ACC112 (cell line): ENCODE measurements at regions not wholly inside any gene's neighbourhood (a gene's known extent, or its start where the extent isn't known, plus 50 kb on each side); places are given as distances from the start of the nearest gene placed in this dataset.

ENCODE experiments used
- H2AFZ ChIP-seq: fragments of 200-600 bp; sonication (generic); one replicate; pipeline ENCODE4 v1.6.0; 2017; ENCODE audit warnings: antibody characterized with exemption, low read length; ENCODE audit not compliant: unreplicated experiment
- H3K27ac ChIP-seq: fragments of 200-600 bp; sonication (generic); 2 replicates; pipeline ENCODE4 v1.5.1; 2014; ENCODE audit warnings: low read depth, mild to moderate bottlenecking, antibody characterized with exemption, low read length, moderate library complexity
- H3K27me3 ChIP-seq: fragments of 200-600 bp; sonication (generic); 2 replicates; pipeline ENCODE4 v1.6.1; 2014; ENCODE audit warnings: mild to moderate bottlenecking, antibody characterized with exemption, low read length, moderate library complexity, mixed read lengths; ENCODE audit not compliant: insufficient read depth
- H3K36me3 ChIP-seq: fragments of 200-600 bp; sonication (generic); 2 replicates; pipeline ENCODE4 v1.6.1; 2016; ENCODE audit warnings: mild to moderate bottlenecking, antibody characterized with exemption, low read length, moderate library complexity, mixed read lengths; ENCODE audit not compliant: insufficient read depth
- H3K4me1 ChIP-seq: fragments of 200-600 bp; sonication (generic); one replicate; pipeline ENCODE4 v1.6.1; 2016; ENCODE audit warnings: low read length, mixed read lengths; ENCODE audit not compliant: insufficient read depth, unreplicated experiment, control insufficient read depth
- H3K4me3 ChIP-seq: fragments of 200-600 bp; sonication (generic); 2 replicates; pipeline ENCODE4 v1.5.1; 2014; ENCODE audit warnings: mild to moderate bottlenecking, low read depth, low read length
- H3K79me2 ChIP-seq: fragments of 200-600 bp; sonication (generic); one replicate; pipeline ENCODE4 v1.6.0; 2016; ENCODE audit warnings: low read length; ENCODE audit not compliant: control insufficient read depth, unreplicated experiment, insufficient read depth

DNA sequence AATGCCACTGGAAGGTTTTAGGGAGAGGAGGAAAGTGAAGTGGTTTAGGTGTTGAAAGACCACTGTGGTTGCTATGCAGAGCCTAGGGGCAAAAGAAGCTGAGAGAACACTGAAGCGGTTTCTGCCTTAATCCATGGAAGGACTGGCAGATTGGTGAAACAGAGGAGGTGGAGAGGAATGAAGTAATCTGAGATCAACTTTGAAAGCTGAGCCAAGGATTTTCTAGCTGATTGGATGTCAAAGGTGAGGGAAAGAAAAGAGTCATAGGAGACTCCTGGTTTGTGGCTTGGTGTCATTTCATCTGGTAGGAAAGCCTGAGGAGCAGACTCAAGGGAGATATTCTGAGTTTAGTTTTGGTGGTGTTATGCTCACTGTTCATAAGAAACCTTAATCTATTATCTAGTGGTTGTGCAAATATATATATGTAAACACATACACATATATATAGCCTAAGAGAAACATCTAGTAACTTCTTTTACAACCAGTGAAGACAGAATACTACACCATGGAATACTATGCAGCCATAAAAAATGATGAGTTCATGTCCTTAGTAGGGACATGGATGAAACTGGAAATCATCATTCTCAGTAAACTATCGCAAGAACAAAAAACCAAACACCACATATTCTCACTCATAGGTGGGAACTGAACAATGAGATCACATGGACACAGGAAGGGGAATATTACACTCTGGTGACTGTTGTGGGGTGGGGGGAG, 134.1 kb upstream of the CREB1 start:
- Histone ChIP-seq H2AFZ (peak overlapping the region; percentile 28), H3K36me3 (0 out of 2 replicates have a peak, but pooled peaks cover 7% of the 10 kb centered on the region), H3K79me2 (no peaks in the 10 kb centered on the region), H3K4me3 (peak overlapping the region; percentile 25; the same call in 1 of the 2 replicates), H3K4me1 (peaks cover 36% of the 10 kb centered on the region), H3K27ac (peak overlapping the region; percentile 99), H3K27me3 (no peaks in the 10 kb centered on the region)

GRCh38 chr2:207397917-207398655, 131.7 kb upstream of the CREB1 start:
- H3K36me3 ChIP-seq = 0 out of 2 replicates have a peak, but pooled peaks cover 7% of the 10 kb centered on the region
- no peaks in the 10 kb centered on the region for H3K27me3 ChIP-seq
- no peaks in the 10 kb centered on the region for H3K79me2 ChIP-seq
- H2AFZ ChIP-seq = no peak overlapping the region
- H3K4me3 ChIP-seq = no peak overlapping the region
- peaks cover 36% of the 10 kb centered on the region for H3K4me1 ChIP-seq
- H3K27ac ChIP-seq = no peak overlapping the region

GRCh38 chr2:207399301-207399700, 130.5 kb upstream of the CREB1 start:
- H3K27me3 ChIP-seq = no peaks in the 10 kb centered on the region
- 0 out of 2 replicates have a peak, but pooled peaks cover 7% of the 10 kb centered on the region for H3K36me3 ChIP-seq
- H3K4me3 ChIP-seq = no peak overlapping the region
- peaks cover 25% of the 10 kb centered on the region for H3K4me1 ChIP-seq
- H2AFZ ChIP-seq = no peak overlapping the region
- H3K27ac ChIP-seq = no peak overlapping the region
- H3K79me2 ChIP-seq = no peaks in the 10 kb centered on the region

DNA sequence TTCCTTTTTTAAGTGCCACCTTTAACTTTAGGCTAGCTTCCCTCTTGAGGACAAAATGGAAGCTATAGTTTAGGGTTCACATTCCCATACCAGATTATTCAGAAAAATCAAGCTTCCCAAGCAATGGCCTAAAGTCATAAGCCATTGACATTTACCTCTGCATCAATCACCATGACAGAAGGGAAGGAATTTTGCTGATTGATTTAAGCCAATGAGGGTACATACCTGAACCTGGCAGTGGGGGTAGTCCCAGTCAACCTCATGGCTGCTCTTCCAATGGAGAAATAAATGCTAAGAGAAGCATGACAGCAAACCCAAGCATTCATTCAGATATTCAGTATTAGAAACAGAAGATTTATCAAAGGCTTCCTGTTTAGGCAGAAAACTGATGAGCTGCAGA, 128.4 kb upstream of the CREB1 start:
- H3K4me1 ChIP-seq = peaks cover 13% of the 10 kb centered on the region
- no peak overlapping the region for H3K4me3 ChIP-seq
- no peaks in the 10 kb centered on the region for H3K36me3 ChIP-seq
- no peaks in the 10 kb centered on the region for H3K79me2 ChIP-seq
- no peak overlapping the region for H2AFZ ChIP-seq
- H3K27ac ChIP-seq = no peak overlapping the region
- H3K27me3 ChIP-seq = no peaks in the 10 kb centered on the region

- Histone ChIP-seq H2AFZ (no peak overlapping the region), H3K4me3 (no peak overlapping the region), H3K79me2 (no peaks in the 10 kb centered on the region), H3K27me3 (no peaks in the 10 kb centered on the region), H3K4me1 (peaks cover 5% of the 10 kb centered on the region), H3K27ac (no peak overlapping the region), H3K36me3 (no peaks in the 10 kb centered on the region)
These were observed 126.6 kb upstream of the CREB1 start for GRCh38 chr2:207403141-207403540.

- H3K27ac ChIP-seq = no peak overlapping the region
- H3K27me3 ChIP-seq = no peaks in the 10 kb centered on the region
- no peak overlapping the region for H3K4me3 ChIP-seq
- no peaks in the 10 kb centered on the region for H3K36me3 ChIP-seq
- no peak overlapping the region for H2AFZ ChIP-seq
- no peaks in the 10 kb centered on the region for H3K79me2 ChIP-seq
- peaks cover 14% of the 10 kb centered on the region for H3K4me1 ChIP-seq
These were observed 125.8 kb upstream of the CREB1 start for GRCh38 chr2:207403950-207404349.

DNA sequence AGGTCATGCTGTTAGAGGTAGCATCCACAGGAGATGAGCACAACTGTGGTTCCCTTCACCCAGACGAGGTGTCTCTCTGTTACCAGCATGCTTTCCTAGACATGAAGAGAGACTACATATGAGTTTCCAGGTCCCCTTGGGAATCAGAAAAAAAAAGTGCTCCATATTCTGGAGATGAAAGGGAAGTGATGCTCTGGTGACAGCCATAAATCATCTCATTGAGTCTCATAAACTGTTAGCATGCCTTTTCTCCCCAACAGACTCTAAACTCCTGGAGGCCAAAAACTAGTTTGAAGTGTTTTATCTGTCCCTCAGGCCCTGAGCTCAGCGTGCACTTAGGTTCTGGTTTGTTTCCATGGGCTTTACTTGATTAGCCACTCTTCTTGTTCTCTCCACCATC, 124.6 kb upstream of the CREB1 start:
- Histone ChIP-seq H3K27ac (no peak overlapping the region), H3K4me1 (peaks cover 15% of the 10 kb centered on the region), H2AFZ (no peak overlapping the region), H3K4me3 (no peak overlapping the region), H3K27me3 (no peaks in the 10 kb centered on the region), H3K79me2 (no peaks in the 10 kb centered on the region), H3K36me3 (no peaks in the 10 kb centered on the region)

GRCh38 chr2:207408086-207408794, 121.5 kb upstream of the CREB1 start:
- H3K4me3 ChIP-seq = peak overlapping the region; percentile 48; the same call in 1 of the 2 replicates
- H3K27me3 ChIP-seq = no peaks in the 10 kb centered on the region
- no peak overlapping the region for H3K27ac ChIP-seq
- peak overlapping the region; percentile 72 for H2AFZ ChIP-seq
- H3K36me3 ChIP-seq = no peaks in the 10 kb centered on the region
- H3K79me2 ChIP-seq = no peaks in the 10 kb centered on the region
- peaks cover 15% of the 10 kb centered on the region for H3K4me1 ChIP-seq

DNA sequence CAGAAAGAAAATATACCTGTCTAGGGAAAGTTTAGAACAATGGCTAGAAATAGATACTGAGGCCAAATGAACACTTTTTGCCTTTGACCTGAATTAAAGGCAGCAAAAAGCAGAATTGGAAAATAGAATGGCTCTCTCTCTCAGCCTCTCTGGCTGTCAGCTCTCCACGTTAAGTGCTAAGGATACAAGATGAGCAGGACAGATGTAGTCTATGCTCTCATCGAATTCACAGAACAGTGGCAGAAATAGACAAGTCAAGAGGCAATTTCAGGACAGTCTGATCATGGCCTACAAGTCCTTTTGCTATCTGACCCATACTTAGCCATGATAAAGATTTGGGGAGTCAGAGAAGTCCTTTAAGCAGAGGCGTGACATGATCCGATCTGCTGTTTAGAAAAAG, 120.2 kb upstream of the CREB1 start:
- H3K27me3 ChIP-seq = no peaks in the 10 kb centered on the region
- no peak overlapping the region for H2AFZ ChIP-seq
- H3K27ac ChIP-seq = no peak overlapping the region
- H3K4me3 ChIP-seq = no peak overlapping the region
- H3K79me2 ChIP-seq = no peaks in the 10 kb centered on the region
- H3K4me1 ChIP-seq = peaks cover 15% of the 10 kb centered on the region
- no peaks in the 10 kb centered on the region for H3K36me3 ChIP-seq

DNA sequence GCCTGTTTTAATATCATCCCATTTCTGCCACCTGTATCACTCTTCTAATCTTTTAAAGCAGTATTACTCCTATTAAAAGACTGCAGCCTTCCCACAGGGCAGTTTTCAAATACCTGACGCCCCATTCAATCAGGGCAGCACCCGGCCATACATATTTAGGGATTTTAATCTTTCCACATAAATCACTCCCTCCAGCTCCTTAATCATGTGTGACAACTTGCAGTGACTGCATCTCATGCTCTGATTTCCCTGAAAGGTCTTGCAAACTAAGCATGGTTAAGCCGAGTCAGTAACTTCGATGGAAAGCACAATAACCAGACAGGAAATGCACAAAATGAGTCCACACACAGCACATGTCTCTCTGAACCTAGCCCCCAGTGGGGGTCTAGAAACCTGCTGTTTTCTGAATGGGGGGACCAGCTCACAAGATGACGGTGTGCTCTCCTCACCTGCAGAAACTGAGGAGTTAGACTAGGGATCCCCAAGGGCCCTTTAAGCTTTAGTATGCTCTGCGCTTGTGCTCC, 116.9 kb upstream of the CREB1 start:
- no peaks in the 10 kb centered on the region for H3K36me3 ChIP-seq
- no peaks in the 10 kb centered on the region for H3K27me3 ChIP-seq
- H3K4me3 ChIP-seq = no peak overlapping the region
- no peak overlapping the region for H2AFZ ChIP-seq
- no peaks in the 10 kb centered on the region for H3K79me2 ChIP-seq
- peaks cover 13% of the 10 kb centered on the region for H3K4me1 ChIP-seq
- H3K27ac ChIP-seq = no peak overlapping the region
